ENCODE measurements at regions not wholly inside any gene's neighbourhood (a gene's known extent, or its start where the extent isn't known, plus 50 kb on each side); places are given as distances from the start of the nearest gene placed in this dataset.

DNA sequence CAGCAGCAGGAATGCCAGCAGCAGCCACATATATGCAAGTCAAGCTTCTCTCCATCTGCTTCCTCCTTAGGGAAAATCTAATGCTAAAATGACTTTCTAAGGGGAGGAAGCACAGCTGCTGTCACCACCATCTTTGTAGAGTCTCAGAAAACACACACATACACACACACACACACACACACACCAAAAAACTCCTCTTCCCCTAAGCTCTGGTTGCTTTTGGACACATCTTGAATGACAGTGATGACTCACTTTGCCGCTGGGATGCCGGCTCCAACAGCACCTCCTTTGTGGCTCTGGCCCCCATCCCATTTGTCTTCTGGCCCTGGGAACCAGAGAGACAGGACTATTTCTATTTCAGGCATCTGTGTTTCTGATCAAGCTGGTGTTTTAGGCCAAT lies 124.8 kb upstream of the GOLIM4 start (continued):
- no peak for TF ChIP-seq SIN3A (IDR thresholded peaks at IDR 0.05; ENCODE audit: low read depth)

DNA sequence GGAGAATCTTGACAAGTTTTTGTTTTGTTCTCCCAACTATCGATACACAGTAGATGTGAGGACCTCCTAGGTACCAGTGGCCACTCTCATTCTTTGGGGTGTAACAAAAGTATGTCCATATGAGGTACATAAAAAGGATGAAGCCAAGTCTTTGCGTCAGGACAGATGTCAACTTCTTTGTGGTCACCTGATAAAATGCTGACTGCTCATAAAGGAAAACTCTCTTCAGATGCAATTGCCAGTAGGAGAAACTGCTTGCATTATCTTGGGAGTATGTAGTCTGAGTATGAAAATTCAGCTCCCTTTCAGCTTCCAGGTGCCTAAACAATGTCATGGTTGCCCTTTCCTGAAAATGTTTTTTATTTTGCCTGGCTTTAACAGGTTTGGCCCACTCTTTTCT lies 123.8 kb upstream of the GOLIM4 start:
- DNase-seq (ENCODE audit: low read depth, low spot score) (no peak), ATAC-seq (no peak)
- no TSS peak for BruUV-seq (replicated peaks)
- H3K9me3 ChIP-seq (ENCODE audit: control insufficient read depth in 1 of 2, insufficient read depth in 1 of 2, low read depth in 1 of 2, low read length in 2 of 2), result no peaks in the 10 kb centered on the region
- H3K79me2 ChIP-seq (ENCODE audit: insufficient read depth, low read length), result no peaks in the 10 kb centered on the region
- no peak overlapping the region for H2AFZ ChIP-seq (ENCODE audit: low read depth, low read length, poor library complexity, severe bottlenecking)
- intact Hi-C loops (cut with micrococcal nuclease), result loop anchor here (10.0 kb wide), 1 partner anchor 325 kb away; no protein-coding TSS in a partner anchor
- TF ChIP-seq JUND (IDR thresholded peaks at IDR 0.05), result no peak
- no peak for TF ChIP-seq TCF7L2 (IDR thresholded peaks at IDR 0.05; ENCODE audit: borderline replicate concordance, extremely low read depth, insufficient read depth, insufficient read length)
- TF ChIP-seq CBX3 (IDR thresholded peaks at IDR 0.05; ENCODE audit: low read depth), result no peak
- no peak for TF ChIP-seq ELF1 (IDR thresholded peaks at IDR 0.05; ENCODE audit: borderline replicate concordance, low read depth)
- no peak for TF ChIP-seq CEBPB (IDR thresholded peaks at IDR 0.05; ENCODE audit: low read depth)
- no peak for TF ChIP-seq EZH2phosphoT487 (IDR thresholded peaks at IDR 0.05; ENCODE audit: borderline replicate concordance)
- TF ChIP-seq RAD21 (IDR thresholded peaks at IDR 0.05; ENCODE audit: low read depth), result no peak
- TF ChIP-seq, protein P1, sequence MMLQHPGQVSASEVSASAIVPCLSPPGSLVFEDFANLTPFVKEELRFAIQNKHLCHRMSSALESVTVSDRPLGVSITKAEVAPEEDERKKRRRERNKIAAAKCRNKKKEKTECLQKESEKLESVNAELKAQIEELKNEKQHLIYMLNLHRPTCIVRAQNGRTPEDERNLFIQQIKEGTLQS (IDR thresholded peaks at IDR 0.05), result no peak
- no peak for TF ChIP-seq YY1 (IDR thresholded peaks at IDR 0.05; ENCODE audit: extremely low read depth, insufficient replicate concordance, low read depth, low read length)
- TF ChIP-seq, protein P2, sequence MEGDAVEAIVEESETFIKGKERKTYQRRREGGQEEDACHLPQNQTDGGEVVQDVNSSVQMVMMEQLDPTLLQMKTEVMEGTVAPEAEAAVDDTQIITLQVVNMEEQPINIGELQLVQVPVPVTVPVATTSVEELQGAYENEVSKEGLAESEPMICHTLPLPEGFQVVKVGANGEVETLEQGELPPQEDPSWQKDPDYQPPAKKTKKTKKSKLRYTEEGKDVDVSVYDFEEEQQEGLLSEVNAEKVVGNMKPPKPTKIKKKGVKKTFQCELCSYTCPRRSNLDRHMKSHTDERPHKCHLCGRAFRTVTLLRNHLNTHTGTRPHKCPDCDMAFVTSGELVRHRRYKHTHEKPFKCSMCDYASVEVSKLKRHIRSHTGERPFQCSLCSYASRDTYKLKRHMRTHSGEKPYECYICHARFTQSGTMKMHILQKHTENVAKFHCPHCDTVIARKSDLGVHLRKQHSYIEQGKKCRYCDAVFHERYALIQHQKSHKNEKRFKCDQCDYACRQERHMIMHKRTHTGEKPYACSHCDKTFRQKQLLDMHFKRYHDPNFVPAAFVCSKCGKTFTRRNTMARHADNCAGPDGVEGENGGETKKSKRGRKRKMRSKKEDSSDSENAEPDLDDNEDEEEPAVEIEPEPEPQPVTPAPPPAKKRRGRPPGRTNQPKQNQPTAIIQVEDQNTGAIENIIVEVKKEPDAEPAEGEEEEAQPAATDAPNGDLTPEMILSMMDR (IDR thresholded peaks at IDR 0.05 in 2 of 3, conservative IDR thresholded peaks at IDR 0.05 in 1 of 3; ENCODE audit: borderline replicate concordance in 1 of 3, insufficient read depth in 1 of 3, low read depth in 2 of 3, low read length in 2 of 3), result no peak
- CTCF ChIA-PET, result no interaction called here
- POLR2A ChIA-PET, result no interaction called here
- H4K20me1 ChIP-seq (ENCODE audit: insufficient read depth), result no peaks in the 10 kb centered on the region
- RAD21 ChIA-PET (ENCODE audit: low non-redundant PET in 1 of 2, low total read pairs in 2 of 2, uncharacterized antibody in 2 of 2, unreplicated experiment in 2 of 2), result no interaction called here
- H3K27ac ChIP-seq (ENCODE audit: low read depth, low read length), result no peak overlapping the region
- no peak overlapping the region for H3K4me2 ChIP-seq (ENCODE audit: low read length)
- H3K4me3 ChIP-seq (replicated peaks in 1 of 2; ENCODE audit: low read depth in 1 of 2, low read length in 2 of 2), result no peak overlapping the region
- H3K36me3 ChIP-seq (ENCODE audit: control insufficient read depth in 1 of 2, insufficient read depth in 2 of 2, low read length in 2 of 2), result no peaks in the 10 kb centered on the region
- H3K9ac ChIP-seq (ENCODE audit: low read length), result no peak overlapping the region
- H3K9me2 ChIP-seq (ENCODE audit: insufficient read depth), result no peaks in the 10 kb centered on the region
- no peaks in the 10 kb centered on the region for H3K4me1 ChIP-seq (ENCODE audit: control insufficient read depth in 1 of 2, insufficient read depth in 2 of 2, low read length in 2 of 2)
- H3K27me3 ChIP-seq (ENCODE audit: insufficient read depth, low read length), result peaks cover 25% of the 10 kb centered on the region
